K562 (cell line): ENCODE measurements at regions not wholly inside any gene's neighbourhood (a gene's known extent, or its start where the extent isn't known, plus 50 kb on each side); places are given as distances from the start of the nearest gene placed in this dataset.

Source experiments
- ATAC-seq: fragments of 200-7000 bp; cut with Tn5 transposase; 3 replicates; pipeline ENCODE4 v1.9.1; 2020; ENCODE audit warnings: moderate library complexity
- BruUV-seq: library from RNA; stranded (reverse); fragments of 400-500 nt; replicated peaks from 2 replicates; lab custom pipeline; 2021; lab: Mats Ljungman, UMichigan
- CTCF ChIA-PET: fragments of 300-600 bp; formaldehyde crosslinking; extraction: SDS; loops from one replicate; lab custom pipeline; 2021; ENCODE audit warnings: low intra/inter-chr PET ratio; lab: Yijun Ruan, JAX
- POLR2A ChIA-PET: fragments of 300-600, 350-650 bp; sonication (Branson Sonifier 250); formaldehyde crosslinking; extraction: SDS; loops from one replicate; lab custom pipeline; 2021; ENCODE audit warnings: antibody characterized with exemption, inconsistent platforms; lab: Yijun Ruan, JAX
- DNase-seq, 4 experiments: peaks; one replicate each; pipeline versions ENCODE4 v3.0.0 to v3.0.0-alpha.2; 2011 to 2018; ENCODE audit warnings: low spot score in 3 of 4, mixed read lengths in 3 of 4; ENCODE audit errors: extremely low read depth in 1 of 4
- FAIRE-seq: peaks from 2 replicates; lab custom pipeline; 2011; peaks lifted over from hg19 to GRCh38; lab: Jason Lieb, UNC
- H2AFZ ChIP-seq: 2 replicates; pipeline ENCODE4 v1.6.0; 2011; ENCODE audit warnings: low read depth, low read length, control low read depth, inconsistent platforms
- H3K27ac ChIP-seq: fragments of 200-600 bp; 3 replicates; pipeline ENCODE4 v1.8.0; 2011; ENCODE audit warnings: low read depth, mild to moderate bottlenecking, control low read depth, inconsistent platforms, low read length, moderate library complexity, mixed read lengths; ENCODE audit errors: extremely low read depth
- H3K27me3 ChIP-seq, 2 experiments: fragments of 300-600 bp in 1 of 2; 2 replicates in 1 of 2; 3 replicates in 1 of 2; pipeline versions ENCODE4 v1.6.0 to v1.8.0; 2011; ENCODE audit warnings: inconsistent platforms in 2 of 2, low read length in 2 of 2, mild to moderate bottlenecking in 1 of 2, mixed read lengths in 1 of 2, moderate library complexity in 1 of 2; ENCODE audit not compliant: control insufficient read depth in 2 of 2, insufficient read depth in 2 of 2
- H3K36me3 ChIP-seq: fragments of 300-600 bp; 3 replicates; pipeline ENCODE4 v1.8.0; 2011; ENCODE audit warnings: mild to moderate bottlenecking, low read length, inconsistent platforms; ENCODE audit not compliant: control insufficient read depth, insufficient read depth
- H3K4me1 ChIP-seq, 2 experiments: fragments of 200-600 bp in 1 of 2; replicated peaks in 1 of 2; 2 replicates in 1 of 2; 3 replicates in 1 of 2; pipeline versions ENCODE4 v1.5.1 to v1.8.0; 2011; ENCODE audit warnings: inconsistent platforms in 2 of 2, low read length in 2 of 2, mild to moderate bottlenecking in 1 of 2, mixed read lengths in 1 of 2, moderate library complexity in 1 of 2; ENCODE audit not compliant: control insufficient read depth in 2 of 2, insufficient read depth in 2 of 2
- H3K4me2 ChIP-seq: 2 replicates; pipeline ENCODE4 v1.6.1; 2011; ENCODE audit warnings: low read length, control low read depth, inconsistent platforms, mixed read lengths; ENCODE audit not compliant: insufficient read depth
- H3K4me3 ChIP-seq: fragments of 200-600 bp; sonication (generic), shearing (Covaris generic); 2 replicates; pipeline ENCODE4 v1.5.1; 2016; ENCODE audit warnings: control low read depth, inconsistent platforms
- H3K79me2 ChIP-seq: fragments of 200-600 bp; 3 replicates; pipeline ENCODE4 v1.8.0; 2011; ENCODE audit warnings: low read length, inconsistent platforms; ENCODE audit not compliant: control insufficient read depth, insufficient read depth
- H3K9ac ChIP-seq, 2 experiments: 2 replicates each; pipeline versions ENCODE4 v1.6.0 to v1.6.1; 2011; ENCODE audit warnings: low read depth in 2 of 2, low read length in 2 of 2, control low read depth in 1 of 2, inconsistent platforms in 1 of 2, mild to moderate bottlenecking in 1 of 2, mixed read lengths in 1 of 2; ENCODE audit not compliant: insufficient read depth in 1 of 2
- H3K9me1 ChIP-seq: one replicate; pipeline ENCODE4 v1.6.0; 2011; ENCODE audit warnings: inconsistent platforms, mild to moderate bottlenecking, low read length, moderate library complexity; ENCODE audit not compliant: control insufficient read depth, insufficient read depth
- H3K9me3 ChIP-seq: replicated peaks from 2 replicates; pipeline ENCODE4 v1.5.1; 2011; ENCODE audit warnings: low read depth, low read length, inconsistent platforms; ENCODE audit not compliant: control insufficient read depth, insufficient read depth
- H4K20me1 ChIP-seq: replicated peaks from 2 replicates; pipeline ENCODE4 v1.6.1; 2011; ENCODE audit warnings: low read length, inconsistent platforms, mixed read lengths; ENCODE audit not compliant: control insufficient read depth, insufficient read depth
- BDP1 ChIP-seq: IDR thresholded peaks from 3 replicates; pipeline ENCODE4 v1.6.1; 2011; ENCODE audit not compliant: insufficient read length, insufficient read depth
- E2F5 ChIP-seq: sonication (generic); formaldehyde crosslinking; IDR thresholded peaks from 2 replicates; pipeline ENCODE4 v1.8.0; 2022; ENCODE audit warnings: mild to moderate bottlenecking, missing genetic modification reagents
- ETV1 ChIP-seq: fragments of 450-650 bp; conservative IDR thresholded peaks from 2 replicates; pipeline ENCODE4 v1.6.1; 2016; ENCODE audit warnings: missing genetic modification characterization, control low read depth, low read depth, missing compliant biosample characterization
- HDAC3 ChIP-seq: fragments of 450-650 bp; IDR thresholded peaks from 2 replicates; pipeline ENCODE4 v1.6.1; 2018; ENCODE audit warnings: borderline replicate concordance, mild to moderate bottlenecking, moderate library complexity; ENCODE audit not compliant: partially characterized antibody
- HMGXB4 ChIP-seq: sonication (generic); formaldehyde crosslinking; IDR thresholded peaks from 2 replicates; pipeline ENCODE4 v1.8.1; 2023; ENCODE audit warnings: mild to moderate bottlenecking, missing genetic modification reagents
- MEIS2 ChIP-seq: fragments of 450-650 bp; IDR thresholded peaks from 2 replicates; pipeline ENCODE4 v1.6.1; 2014; ENCODE audit warnings: mild to moderate bottlenecking; ENCODE audit not compliant: partially characterized antibody
- PHF8 ChIP-seq: fragments of 200-600 bp; sonication (generic); IDR thresholded peaks from 2 replicates; pipeline ENCODE4 v1.6.1; 2012; ENCODE audit warnings: mixed run types, mild to moderate bottlenecking, inconsistent platforms, low read length, moderate library complexity, borderline replicate concordance
- RFX1 ChIP-seq: fragments of 450-650 bp; IDR thresholded peaks from 2 replicates; pipeline ENCODE4 v1.6.1; 2016; ENCODE audit warnings: mild to moderate bottlenecking, moderate library complexity
- ZBTB7A ChIP-seq: IDR thresholded peaks from 2 replicates; pipeline ENCODE4 v1.6.1; 2011; ENCODE audit warnings: low read depth, mild to moderate bottlenecking, low read length, moderate library complexity, borderline replicate concordance; ENCODE audit not compliant: control insufficient read depth
- ZNF644 ChIP-seq: fragments of 200-800 bp; sonication (Bioruptor generic); IDR thresholded peaks from 2 replicates; pipeline ENCODE4 v1.6.1; 2016; ENCODE audit warnings: low read depth, missing genetic modification characterization, missing compliant biosample characterization
- WGBS: fragments of 100-300 bp; shearing (Covaris generic); methylation state at CpG from one replicate; pipeline ENCODE4 v1.1.6; 2016; ENCODE audit warnings: low coverage, mixed read lengths; ENCODE audit not compliant: insufficient coverage; ENCODE audit errors: missing lambda C conversion rate; 5-methylcytosine and 5-hydroxymethylcytosine counted together
- in situ Hi-C: fragments of 300-500 bp; cut with MboI; formaldehyde crosslinking; loops from 4 replicates; pipeline ENCODE4 v1.15.0; 2018; ENCODE audit warnings: inconsistent platforms, mixed read lengths
- intact Hi-C: fragments of 100-400 bp; cut with micrococcal nuclease; formaldehyde crosslinking; loops from 2 replicates; pipeline ENCODE4 v1.14.2; 2022
- TF ChIP-seq, protein P1 (sequence below): sonication (generic); formaldehyde crosslinking; IDR thresholded peaks from 2 replicates; pipeline ENCODE4 v1.8.1; 2022; ENCODE audit warnings: missing genetic modification reagents
- TF ChIP-seq, protein P2 (sequence below): IDR thresholded peaks from 2 replicates; pipeline ENCODE4 v1.6.1; 2014; ENCODE audit warnings: antibody characterized with exemption

GRCh38 chr5:26674846-26675245, 363.5 kb downstream of the CDH9 start:
- WGBS = under 1% methylated on average over 8 of the region's 8 CpGs
- TF ChIP-seq E2F5 (CRISPR knock-in tag) = no peak
- TF ChIP-seq, protein P1, sequence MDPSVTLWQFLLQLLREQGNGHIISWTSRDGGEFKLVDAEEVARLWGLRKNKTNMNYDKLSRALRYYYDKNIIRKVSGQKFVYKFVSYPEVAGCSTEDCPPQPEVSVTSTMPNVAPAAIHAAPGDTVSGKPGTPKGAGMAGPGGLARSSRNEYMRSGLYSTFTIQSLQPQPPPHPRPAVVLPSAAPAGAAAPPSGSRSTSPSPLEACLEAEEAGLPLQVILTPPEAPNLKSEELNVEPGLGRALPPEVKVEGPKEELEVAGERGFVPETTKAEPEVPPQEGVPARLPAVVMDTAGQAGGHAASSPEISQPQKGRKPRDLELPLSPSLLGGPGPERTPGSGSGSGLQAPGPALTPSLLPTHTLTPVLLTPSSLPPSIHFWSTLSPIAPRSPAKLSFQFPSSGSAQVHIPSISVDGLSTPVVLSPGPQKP (CRISPR knock-in tag) = no peak
- TF ChIP-seq ZBTB7A = no peak
- TF ChIP-seq HDAC3 = no peak
- TF ChIP-seq, protein P2, sequence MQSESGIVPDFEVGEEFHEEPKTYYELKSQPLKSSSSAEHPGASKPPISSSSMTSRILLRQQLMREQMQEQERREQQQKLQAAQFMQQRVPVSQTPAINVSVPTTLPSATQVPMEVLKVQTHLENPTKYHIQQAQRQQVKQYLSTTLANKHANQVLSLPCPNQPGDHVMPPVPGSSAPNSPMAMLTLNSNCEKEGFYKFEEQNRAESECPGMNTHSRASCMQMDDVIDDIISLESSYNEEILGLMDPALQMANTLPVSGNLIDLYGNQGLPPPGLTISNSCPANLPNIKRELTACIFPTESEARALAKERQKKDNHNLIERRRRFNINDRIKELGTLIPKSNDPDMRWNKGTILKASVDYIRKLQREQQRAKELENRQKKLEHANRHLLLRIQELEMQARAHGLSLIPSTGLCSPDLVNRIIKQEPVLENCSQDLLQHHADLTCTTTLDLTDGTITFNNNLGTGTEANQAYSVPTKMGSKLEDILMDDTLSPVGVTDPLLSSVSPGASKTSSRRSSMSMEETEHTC = no peak
- TF ChIP-seq HMGXB4 (CRISPR knock-in tag) = no peak
- no peak for TF ChIP-seq ZNF644 (tag)
- TF ChIP-seq MEIS2 = no peak
- TF ChIP-seq BDP1 = no peak
- no peak for TF ChIP-seq PHF8
- no peak for TF ChIP-seq RFX1
- TF ChIP-seq ETV1 (tag) = no peak
- in situ Hi-C loops = no loop called here

More at GRCh38 chr5:26674846-26675245, 363.5 kb downstream of the CDH9 start:
- POLR2A ChIA-PET = no interaction called here
- Histone ChIP-seq H3K79me2 (no peaks in the 10 kb centered on the region), H3K9ac (no peak overlapping the region), H3K4me3 (no peak overlapping the region), H3K4me1 (no peaks in the 10 kb centered on the region), H3K9me1 (no peaks in the 10 kb centered on the region), H2AFZ (no peak overlapping the region), H3K4me2 (no peak overlapping the region), H3K36me3 (no peaks in the 10 kb centered on the region), H3K27me3 (no peaks in the 10 kb centered on the region), H4K20me1 (no peaks in the 10 kb centered on the region), H3K9me3 (no peaks in the 10 kb centered on the region), H3K27ac (no peak overlapping the region)
- CTCF ChIA-PET = no interaction called here
- ATAC-seq (no peak), DNase-seq (no peak), FAIRE-seq (no peak)
- BruUV-seq = no TSS peak
- intact Hi-C loops = no loop called here
